ENCODE measurements at regions not wholly inside any gene's neighbourhood (a gene's known extent, or its start where the extent isn't known, plus 50 kb on each side); places are given as distances from the start of the nearest gene placed in this dataset.

DNA sequence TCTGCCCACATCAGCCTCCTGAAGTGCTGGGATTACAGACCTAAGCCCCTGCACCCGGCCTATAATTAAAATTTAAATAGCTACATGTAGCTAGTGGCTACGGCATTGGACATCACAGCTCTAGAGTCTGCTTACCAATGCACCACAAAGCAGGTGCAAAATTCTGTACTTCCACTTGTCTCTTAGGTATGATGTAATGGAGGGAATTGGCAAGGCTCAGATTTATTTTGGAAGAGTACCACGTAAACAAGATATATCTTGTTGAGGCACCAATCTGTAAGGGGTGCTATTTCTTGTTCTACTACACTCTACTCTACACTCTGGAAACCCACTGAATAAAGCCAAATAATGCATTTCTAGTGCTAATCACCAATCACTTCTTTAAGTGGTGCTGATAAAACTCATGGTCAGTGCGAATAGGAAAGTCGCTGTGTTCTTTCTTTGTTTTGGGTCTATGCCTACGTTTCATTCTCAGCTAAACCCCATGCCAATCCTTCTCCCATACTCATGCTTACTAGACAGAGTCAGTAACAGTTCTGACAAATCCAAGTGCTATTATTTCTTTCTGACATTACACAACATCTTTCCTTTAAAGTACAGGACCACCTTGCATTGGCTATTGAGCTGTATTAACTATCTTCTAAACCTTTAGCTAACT is 92.3 kb downstream of the GC start:
- Histone ChIP-seq H2BK120ac (ENCODE audit: insufficient read depth, low read length, poor library complexity) (no peak overlapping the region), H2AFZ (ENCODE audit: insufficient read depth, low read length, poor library complexity) (no peak overlapping the region), H3K23ac (ENCODE audit: low read length) (no peak overlapping the region), H3K4me2 (ENCODE audit: low read length) (no peak overlapping the region), H3K9ac (ENCODE audit: low read length) (no peak overlapping the region), H2BK12ac (ENCODE audit: low read length) (no peak overlapping the region), H3K4me3 (ENCODE audit: low read depth, low read length) (no peak overlapping the region), H4K91ac (ENCODE audit: low read depth, low read length) (no peak overlapping the region), H3K14ac (ENCODE audit: low read length) (no peak overlapping the region), H3K9me3 (ENCODE audit: insufficient read depth, low read depth, low read length) (no peaks in the 10 kb centered on the region), H3K18ac (ENCODE audit: low read length) (no peak overlapping the region), H4K12ac (ENCODE audit: low read depth, low read length) (no peak overlapping the region), H3K4ac (ENCODE audit: low read depth, low read length) (no peak overlapping the region), H3K36me3 (ENCODE audit: control insufficient read depth in 1 of 2, insufficient read depth in 2 of 2, low read length in 2 of 2) (no peaks in the 10 kb centered on the region), H2AK5ac (ENCODE audit: low read length) (no peak overlapping the region), H3K79me2 (ENCODE audit: control insufficient read depth, insufficient read depth, low read length, poor library complexity) (no peaks in the 10 kb centered on the region), H4K8ac (ENCODE audit: low read depth, low read length) (no peak overlapping the region), H3K79me1 (ENCODE audit: low read length) (no peaks in the 10 kb centered on the region), H3K4me1 (ENCODE audit: control insufficient read depth in 1 of 2, insufficient read depth in 2 of 2, low read length in 2 of 2) (no peaks in the 10 kb centered on the region), H2BK5ac (ENCODE audit: low read depth, low read length, poor library complexity) (no peak overlapping the region), H3K27ac (ENCODE audit: low read depth, low read length) (no peak overlapping the region), H3K27me3 (ENCODE audit: insufficient read depth, low read length) (no peaks in the 10 kb centered on the region)
- DNase-seq: no peak
- WGBS (ENCODE audit: extremely low coverage, insufficient coverage, insufficient read length): no CpG with 5 or more reads among the region's 6 CpGs

DNA sequence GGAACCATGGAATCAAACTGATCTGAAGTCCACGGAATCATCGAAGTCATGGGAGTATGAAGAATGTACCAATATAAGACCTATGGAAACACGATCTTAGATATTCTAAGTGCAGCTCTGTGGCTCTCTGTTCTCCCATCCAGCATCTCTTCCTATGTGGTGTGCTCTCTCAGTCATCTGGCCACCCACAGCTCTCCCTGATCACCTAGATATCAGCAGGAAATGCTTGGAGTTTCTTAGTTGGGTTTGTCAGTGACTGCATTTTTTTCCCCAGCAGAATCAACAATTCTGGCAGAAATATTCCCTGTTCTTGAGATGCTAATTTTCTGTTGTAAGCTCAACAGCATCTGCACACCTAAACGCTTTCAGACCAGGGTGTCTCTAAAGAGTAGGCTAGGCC is 94.1 kb downstream of the GC start:
- Histone ChIP-seq H3K79me2 (ENCODE audit: control insufficient read depth, insufficient read depth, low read length, poor library complexity) (no peaks in the 10 kb centered on the region), H2BK120ac (ENCODE audit: insufficient read depth, low read length, poor library complexity) (no peak overlapping the region), H3K18ac (ENCODE audit: low read length) (no peak overlapping the region), H2BK5ac (ENCODE audit: low read depth, low read length, poor library complexity) (no peak overlapping the region), H3K9ac (ENCODE audit: low read length) (no peak overlapping the region), H3K36me3 (ENCODE audit: control insufficient read depth in 1 of 2, insufficient read depth in 2 of 2, low read length in 2 of 2) (no peaks in the 10 kb centered on the region), H3K4me2 (ENCODE audit: low read length) (no peak overlapping the region), H3K23ac (ENCODE audit: low read length) (no peak overlapping the region), H3K27ac (ENCODE audit: low read depth, low read length) (no peak overlapping the region), H3K4me1 (ENCODE audit: control insufficient read depth in 1 of 2, insufficient read depth in 2 of 2, low read length in 2 of 2) (no peaks in the 10 kb centered on the region), H3K14ac (ENCODE audit: low read length) (no peak overlapping the region), H4K91ac (ENCODE audit: low read depth, low read length) (no peak overlapping the region), H2AFZ (ENCODE audit: insufficient read depth, low read length, poor library complexity) (no peak overlapping the region), H3K27me3 (ENCODE audit: insufficient read depth, low read length) (no peaks in the 10 kb centered on the region), H4K8ac (ENCODE audit: low read depth, low read length) (no peak overlapping the region), H4K12ac (ENCODE audit: low read depth, low read length) (no peak overlapping the region), H2BK12ac (ENCODE audit: low read length) (no peak overlapping the region), H3K4ac (ENCODE audit: low read depth, low read length) (no peak overlapping the region), H2AK5ac (ENCODE audit: low read length) (no peak overlapping the region), H3K9me3 (ENCODE audit: insufficient read depth, low read depth, low read length) (no peaks in the 10 kb centered on the region), H3K79me1 (ENCODE audit: low read length) (no peaks in the 10 kb centered on the region), H3K4me3 (ENCODE audit: low read depth, low read length) (no peak overlapping the region)
- no CpG with 5 or more reads among the region's 4 CpGs for whole genome bisulfite sequencing (ENCODE audit: extremely low coverage, insufficient coverage, insufficient read length)
- peak; percentile 25 to 78 for DNase-seq

DNA sequence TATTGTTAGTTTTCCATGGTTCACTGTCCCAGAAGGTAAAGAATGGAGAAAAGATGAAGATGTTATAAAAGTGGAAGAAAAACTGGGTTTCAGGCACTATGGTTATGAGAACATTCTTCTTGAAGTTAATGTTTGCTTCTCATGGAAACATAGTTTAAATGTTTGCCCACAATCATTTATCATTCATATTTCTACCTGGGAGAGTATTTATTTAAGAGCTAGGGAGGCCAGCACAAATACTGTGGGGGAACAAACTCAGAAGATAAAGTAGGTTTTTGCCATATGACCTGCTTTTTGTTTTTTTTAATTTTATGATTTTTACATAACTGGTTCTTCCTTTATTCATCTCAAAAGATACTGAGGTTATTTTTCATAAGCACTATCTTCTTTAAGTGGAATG is 96.8 kb downstream of the GC start:
- Histone ChIP-seq H3K79me2 (ENCODE audit: control insufficient read depth, insufficient read depth, low read length, poor library complexity) (no peaks in the 10 kb centered on the region), H2BK12ac (ENCODE audit: low read length) (no peak overlapping the region), H4K8ac (ENCODE audit: low read depth, low read length) (no peak overlapping the region), H3K18ac (ENCODE audit: low read length) (no peak overlapping the region), H4K91ac (ENCODE audit: low read depth, low read length) (no peak overlapping the region), H3K9me3 (ENCODE audit: insufficient read depth, low read depth, low read length) (no peaks in the 10 kb centered on the region), H3K27ac (ENCODE audit: low read depth, low read length) (no peak overlapping the region), H3K36me3 (ENCODE audit: control insufficient read depth in 1 of 2, insufficient read depth in 2 of 2, low read length in 2 of 2) (no peaks in the 10 kb centered on the region), H3K14ac (ENCODE audit: low read length) (no peak overlapping the region), H3K79me1 (ENCODE audit: low read length) (no peaks in the 10 kb centered on the region), H2BK120ac (ENCODE audit: insufficient read depth, low read length, poor library complexity) (no peak overlapping the region), H2AK5ac (ENCODE audit: low read length) (no peak overlapping the region), H3K4me3 (ENCODE audit: low read depth, low read length) (no peak overlapping the region), H2AFZ (ENCODE audit: insufficient read depth, low read length, poor library complexity) (no peak overlapping the region), H3K4ac (ENCODE audit: low read depth, low read length) (no peak overlapping the region), H3K23ac (ENCODE audit: low read length) (no peak overlapping the region), H3K9ac (ENCODE audit: low read length) (no peak overlapping the region), H3K27me3 (ENCODE audit: insufficient read depth, low read length) (no peaks in the 10 kb centered on the region), H2BK5ac (ENCODE audit: low read depth, low read length, poor library complexity) (no peak overlapping the region), H4K12ac (ENCODE audit: low read depth, low read length) (no peak overlapping the region), H3K4me1 (ENCODE audit: control insufficient read depth in 1 of 2, insufficient read depth in 2 of 2, low read length in 2 of 2) (no peaks in the 10 kb centered on the region), H3K4me2 (ENCODE audit: low read length) (no peak overlapping the region)
- no peak for DNase-seq

DNA sequence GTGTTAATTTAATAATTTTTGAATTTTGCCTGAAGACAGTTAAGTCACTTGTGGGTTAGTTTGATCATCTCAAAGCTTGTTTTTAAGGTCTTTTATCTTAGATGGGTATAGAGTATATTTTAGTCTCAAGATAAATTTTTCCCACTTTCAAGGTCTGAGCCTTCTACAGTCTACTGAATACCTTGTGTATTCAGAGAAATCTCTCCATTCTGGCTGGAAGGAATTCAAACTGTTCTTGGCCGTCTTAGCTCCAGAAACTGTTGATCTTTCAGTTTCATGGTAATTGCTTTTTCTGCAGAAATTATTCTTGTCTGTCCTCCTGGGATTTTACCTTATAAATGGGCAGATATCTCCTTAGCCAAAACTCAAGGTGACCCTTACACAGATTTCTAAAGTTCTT is 97.9 kb downstream of the GC start:
- Histone ChIP-seq H2BK120ac (ENCODE audit: insufficient read depth, low read length, poor library complexity) (no peak overlapping the region), H3K4me3 (ENCODE audit: low read depth, low read length) (no peak overlapping the region), H3K27ac (ENCODE audit: low read depth, low read length) (no peak overlapping the region), H2AFZ (ENCODE audit: insufficient read depth, low read length, poor library complexity) (no peak overlapping the region), H4K12ac (ENCODE audit: low read depth, low read length) (no peak overlapping the region), H2BK5ac (ENCODE audit: low read depth, low read length, poor library complexity) (no peak overlapping the region), H3K18ac (ENCODE audit: low read length) (no peak overlapping the region), H3K79me1 (ENCODE audit: low read length) (no peaks in the 10 kb centered on the region), H3K27me3 (ENCODE audit: insufficient read depth, low read length) (no peaks in the 10 kb centered on the region), H2AK5ac (ENCODE audit: low read length) (no peak overlapping the region), H3K4me1 (ENCODE audit: control insufficient read depth in 1 of 2, insufficient read depth in 2 of 2, low read length in 2 of 2) (no peaks in the 10 kb centered on the region), H3K9me3 (ENCODE audit: insufficient read depth, low read depth, low read length) (no peaks in the 10 kb centered on the region), H4K91ac (ENCODE audit: low read depth, low read length) (no peak overlapping the region), H4K8ac (ENCODE audit: low read depth, low read length) (no peak overlapping the region), H3K23ac (ENCODE audit: low read length) (no peak overlapping the region), H3K14ac (ENCODE audit: low read length) (no peak overlapping the region), H3K79me2 (ENCODE audit: control insufficient read depth, insufficient read depth, low read length, poor library complexity) (no peaks in the 10 kb centered on the region), H2BK12ac (ENCODE audit: low read length) (no peak overlapping the region), H3K36me3 (ENCODE audit: control insufficient read depth in 1 of 2, insufficient read depth in 2 of 2, low read length in 2 of 2) (no peaks in the 10 kb centered on the region), H3K4me2 (ENCODE audit: low read length) (no peak overlapping the region), H3K9ac (ENCODE audit: low read length) (no peak overlapping the region), H3K4ac (ENCODE audit: low read depth, low read length) (no peak overlapping the region)
- DNase-seq: no peak
- WGBS (ENCODE audit: extremely low coverage, insufficient coverage, insufficient read length): no CpG with 5 or more reads among the region's 1 CpG
